Fibroblast of the aortic adventitia (primary cell): ENCODE measurements at regions not wholly inside any gene's neighbourhood (a gene's known extent, or its start where the extent isn't known, plus 50 kb on each side); places are given as distances from the start of the nearest gene placed in this dataset.

ENCODE experiments used
- DNase-seq: peaks from one replicate; pipeline ENCODE4 v3.0.0-alpha.2; 2010; ENCODE audit warnings: low read depth
- H3K4me3 ChIP-seq: 2 replicates; pipeline ENCODE4 v1.5.1; 2011; ENCODE audit warnings: low read depth, mild to moderate bottlenecking, control low read depth, low read length, moderate library complexity
- TF ChIP-seq, protein P1 (sequence below): IDR thresholded peaks from 2 replicates; pipeline ENCODE4 v1.5.1; 2011; ENCODE audit warnings: mild to moderate bottlenecking, low read length, control low read depth, inconsistent platforms; ENCODE audit not compliant: insufficient read depth

DNA sequence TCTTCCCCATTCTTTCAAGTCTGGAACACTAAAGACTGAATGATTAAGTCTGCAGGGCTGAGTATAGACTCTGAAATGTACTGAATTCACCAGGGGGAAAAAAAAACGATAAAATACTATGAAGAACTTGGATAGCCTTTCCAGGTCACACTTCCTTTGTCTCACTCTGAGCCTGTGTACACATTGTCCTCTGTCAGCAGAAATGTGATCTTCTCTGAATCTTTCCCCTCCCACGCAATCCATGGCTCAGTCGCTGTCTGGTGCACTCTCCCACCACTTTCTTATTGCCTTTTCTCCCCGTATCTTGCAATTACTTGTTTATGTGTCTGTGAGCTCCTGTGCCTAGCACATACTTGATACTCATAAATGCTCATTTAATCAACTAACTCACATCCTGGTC is 212.6 kb upstream of the RSPO3 start:
- DNase-seq = no peak
- H3K4me3 ChIP-seq = no peak overlapping the region
- TF ChIP-seq, protein P1, sequence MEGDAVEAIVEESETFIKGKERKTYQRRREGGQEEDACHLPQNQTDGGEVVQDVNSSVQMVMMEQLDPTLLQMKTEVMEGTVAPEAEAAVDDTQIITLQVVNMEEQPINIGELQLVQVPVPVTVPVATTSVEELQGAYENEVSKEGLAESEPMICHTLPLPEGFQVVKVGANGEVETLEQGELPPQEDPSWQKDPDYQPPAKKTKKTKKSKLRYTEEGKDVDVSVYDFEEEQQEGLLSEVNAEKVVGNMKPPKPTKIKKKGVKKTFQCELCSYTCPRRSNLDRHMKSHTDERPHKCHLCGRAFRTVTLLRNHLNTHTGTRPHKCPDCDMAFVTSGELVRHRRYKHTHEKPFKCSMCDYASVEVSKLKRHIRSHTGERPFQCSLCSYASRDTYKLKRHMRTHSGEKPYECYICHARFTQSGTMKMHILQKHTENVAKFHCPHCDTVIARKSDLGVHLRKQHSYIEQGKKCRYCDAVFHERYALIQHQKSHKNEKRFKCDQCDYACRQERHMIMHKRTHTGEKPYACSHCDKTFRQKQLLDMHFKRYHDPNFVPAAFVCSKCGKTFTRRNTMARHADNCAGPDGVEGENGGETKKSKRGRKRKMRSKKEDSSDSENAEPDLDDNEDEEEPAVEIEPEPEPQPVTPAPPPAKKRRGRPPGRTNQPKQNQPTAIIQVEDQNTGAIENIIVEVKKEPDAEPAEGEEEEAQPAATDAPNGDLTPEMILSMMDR = no peak

DNA sequence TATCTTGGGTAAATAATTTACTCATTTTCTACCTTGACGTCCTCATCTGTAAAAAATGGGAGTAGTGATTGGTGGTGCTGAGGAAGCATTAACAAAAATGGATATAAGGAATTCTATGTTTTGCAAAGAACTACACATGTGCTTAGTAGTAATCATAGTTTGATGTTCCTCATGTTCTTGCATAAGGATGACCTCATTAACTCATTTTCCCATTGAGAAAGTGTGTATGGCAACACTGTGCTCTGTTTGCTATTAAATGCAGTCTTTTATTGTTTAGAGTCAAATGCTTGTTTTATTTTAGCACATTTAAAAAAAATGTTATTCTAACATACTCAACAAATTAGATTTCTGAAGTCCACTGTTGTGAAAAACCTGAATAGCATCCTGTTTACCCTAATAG is 211.2 kb upstream of the RSPO3 start:
- TF ChIP-seq, protein P1 = no peak
- no peak overlapping the region for H3K4me3 ChIP-seq
- DNase-seq = no peak

DNA sequence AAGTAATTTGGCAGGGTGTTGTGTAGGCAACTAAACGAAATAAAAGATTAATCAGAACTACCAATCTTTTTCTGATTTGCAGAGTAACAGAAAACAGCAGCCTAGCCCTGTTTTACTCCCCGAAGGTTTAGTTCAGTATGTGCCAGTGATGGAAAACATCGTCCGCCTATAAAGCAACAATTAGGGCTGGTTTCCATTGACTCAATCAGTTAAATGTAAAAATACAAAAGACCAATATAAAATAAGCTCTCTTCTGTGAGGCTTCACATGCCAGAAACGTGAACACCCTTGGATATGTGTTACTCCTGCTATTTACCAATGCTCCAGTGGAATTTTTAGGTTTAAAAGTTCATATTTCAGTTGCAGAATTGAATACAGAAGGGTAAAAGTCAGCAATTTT is 210.5 kb upstream of the RSPO3 start:
- no peak overlapping the region for H3K4me3 ChIP-seq
- TF ChIP-seq, protein P1 = no peak
- DNase-seq = no peak

DNA sequence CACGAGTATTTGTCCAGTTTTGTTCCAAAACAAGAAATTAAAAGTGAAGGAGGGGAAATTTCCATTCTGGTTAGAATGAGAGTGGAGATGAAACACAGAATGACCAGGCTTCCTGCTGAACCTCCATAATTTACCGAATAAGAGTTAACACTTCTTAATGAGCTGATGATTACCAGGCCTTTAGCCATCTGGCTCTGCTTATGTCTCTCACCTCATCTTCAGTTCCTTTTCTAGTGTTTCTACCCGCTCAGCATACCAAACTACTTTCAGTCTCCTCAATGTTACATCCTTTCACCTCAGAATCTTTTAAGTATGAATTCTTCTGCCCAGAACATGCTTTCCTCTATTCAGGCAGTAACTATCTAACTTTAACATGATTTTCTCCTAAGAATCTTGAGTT is 209.0 kb upstream of the RSPO3 start:
- TF ChIP-seq, protein P1 = no peak
- H3K4me3 ChIP-seq = no peak overlapping the region
- no peak for DNase-seq

DNA sequence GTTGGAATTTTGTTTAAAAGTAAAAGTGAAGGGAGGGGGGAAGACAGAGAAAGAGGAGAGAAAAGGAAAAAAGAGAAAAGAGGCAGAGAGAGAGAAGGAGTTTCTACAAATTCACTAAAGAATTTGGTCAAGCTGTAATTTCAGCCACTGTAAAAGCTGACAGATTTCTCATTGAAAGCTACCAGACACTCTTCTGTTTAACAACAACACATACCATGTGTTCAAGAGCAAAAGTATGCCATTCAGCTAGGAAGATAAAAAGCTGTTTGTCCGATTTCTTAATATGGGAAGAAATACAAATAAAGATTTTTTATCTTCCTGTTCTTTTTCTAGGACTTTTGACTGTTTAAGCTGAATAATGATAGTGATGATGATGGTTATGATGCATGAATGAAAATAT is 204.8 kb upstream of the RSPO3 start:
- DNase-seq = peak; percentile 25
- H3K4me3 ChIP-seq = no peak overlapping the region
- TF ChIP-seq, protein P1 = no peak

DNA sequence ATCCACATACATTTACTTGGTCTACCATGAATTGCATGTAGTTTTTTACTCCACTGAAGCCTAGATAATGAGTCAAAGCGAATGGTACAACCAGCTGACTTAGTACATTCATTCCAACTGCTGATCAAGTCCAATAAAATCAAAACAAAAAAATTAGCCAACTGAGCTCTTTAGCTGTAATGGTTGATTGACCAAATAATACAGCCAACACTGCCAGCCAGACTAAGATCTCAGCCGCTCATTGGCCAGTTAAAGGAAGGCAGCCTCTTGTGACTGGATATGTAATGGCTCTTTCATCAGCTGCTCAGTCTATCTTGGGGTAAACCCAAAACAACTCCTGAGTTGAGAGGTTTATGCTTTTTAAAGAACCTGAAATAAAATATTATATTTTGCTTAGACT is 204.3 kb upstream of the RSPO3 start:
- DNase-seq = peak; percentile 16
- TF ChIP-seq, protein P1 = no peak
- H3K4me3 ChIP-seq = no peak overlapping the region

DNA sequence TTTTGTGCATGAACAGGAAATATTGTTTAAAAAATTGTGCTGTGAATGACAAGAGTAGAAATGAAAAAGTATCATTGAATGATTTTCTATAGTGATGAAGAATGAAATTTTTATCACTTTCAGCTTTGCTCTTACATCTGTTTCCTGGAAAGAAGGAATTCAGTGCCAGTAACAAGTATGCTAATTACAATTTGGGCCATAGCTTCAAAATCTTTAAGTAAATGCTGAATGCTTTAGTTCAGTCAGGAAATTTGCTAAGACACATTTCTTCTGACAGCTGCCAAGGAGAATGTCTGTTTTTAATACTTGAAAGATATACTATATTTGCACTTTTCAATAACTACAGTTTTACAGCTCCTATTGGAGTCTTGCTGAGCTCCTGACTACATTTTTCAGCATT is 203.7 kb upstream of the RSPO3 start:
- no peak for DNase-seq
- TF ChIP-seq, protein P1 = no peak
- no peak overlapping the region for H3K4me3 ChIP-seq
